ENCODE measurements at regions not wholly inside any gene's neighbourhood (a gene's known extent, or its start where the extent isn't known, plus 50 kb on each side); places are given as distances from the start of the nearest gene placed in this dataset.

DNA sequence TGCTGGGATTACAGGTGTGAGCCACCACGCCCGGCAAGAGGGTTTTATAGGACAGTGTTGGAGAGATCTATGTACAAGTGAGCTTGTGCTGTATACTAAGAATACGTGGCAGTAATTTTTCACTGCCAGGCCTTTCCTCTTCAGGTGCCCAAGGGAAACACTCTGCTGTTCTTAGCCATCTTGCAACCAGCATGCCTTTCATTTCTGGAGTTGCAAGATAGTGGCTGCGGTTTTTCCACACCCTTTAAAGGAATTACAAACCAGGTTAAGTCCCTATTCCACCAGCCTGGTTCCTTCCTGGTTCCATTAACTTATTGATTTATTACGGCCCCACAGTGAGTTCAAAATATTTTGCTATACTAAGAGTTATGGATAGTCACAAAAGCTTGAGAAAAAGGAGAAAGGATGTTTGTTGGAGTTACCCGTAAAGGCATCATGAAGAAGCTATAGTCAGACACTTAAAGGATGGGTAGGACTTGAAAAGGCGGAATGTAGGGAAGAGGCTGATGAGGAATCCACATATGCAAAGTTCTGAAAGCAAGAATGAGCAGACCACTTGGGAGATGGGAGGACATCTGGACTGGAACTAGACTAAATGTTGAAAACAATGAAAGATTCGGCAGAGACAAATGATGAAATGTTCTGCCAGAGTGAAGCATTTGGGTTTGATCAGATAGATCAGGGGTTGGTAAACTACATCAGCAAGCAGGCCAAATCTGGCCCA lies 61.4 kb upstream of the ASIP start:
- no peaks in the 10 kb centered on the region for H3K27me3 ChIP-seq (ENCODE audit: control insufficient read depth, insufficient read depth, low read length)

DNA sequence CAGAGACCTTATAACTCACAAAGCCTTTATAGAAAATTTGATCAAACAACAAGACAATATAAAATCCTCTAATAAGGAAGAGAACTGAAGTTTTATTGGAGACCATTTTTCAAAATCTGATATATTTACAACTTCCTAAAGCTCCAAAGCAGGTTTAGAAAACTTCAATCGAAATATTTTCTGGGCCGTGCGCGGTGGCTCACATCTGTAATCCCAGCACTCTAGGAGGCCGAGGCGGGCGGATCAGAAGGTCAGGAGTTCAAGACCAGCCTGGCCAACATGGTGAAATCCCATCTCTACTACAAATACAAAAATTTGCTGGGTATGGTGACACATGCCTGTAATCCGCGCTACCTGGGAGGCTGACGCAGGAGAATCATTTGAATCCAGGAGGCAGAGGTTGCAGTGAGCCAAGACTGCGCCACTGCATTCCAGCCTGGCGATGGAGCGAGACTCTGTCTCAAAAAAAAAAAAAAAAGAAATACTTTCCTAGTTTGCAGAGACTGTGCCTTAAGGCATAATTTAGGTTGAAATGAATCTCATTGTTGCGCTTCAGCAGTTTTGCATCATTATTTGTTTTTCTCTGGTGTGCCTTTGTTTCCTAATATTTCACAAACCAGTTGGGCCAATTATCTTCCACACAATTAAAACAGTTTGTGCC lies 60.6 kb upstream of the ASIP start:
- ATAC-seq (no peak), DNase-seq (ENCODE audit: low read depth, low spot score) (no peak)
- ChIA-PET POLR2A (no interaction called here), CTCF (no interaction called here)
- Histone ChIP-seq H3K9me3 (ENCODE audit: control insufficient read depth, insufficient read depth, low read depth, low read length) (no peaks in the 10 kb centered on the region), H3K36me3 (ENCODE audit: control insufficient read depth, insufficient read depth, low read length) (no peaks in the 10 kb centered on the region), H3K27me3 (ENCODE audit: control insufficient read depth, insufficient read depth, low read length) (no peaks in the 10 kb centered on the region; the same call in 1 of the 2 replicates), H3K4me3 (ENCODE audit: low read depth in 2 of 2, low read length in 2 of 2) (no peak overlapping the region), H3K27ac (ENCODE audit: low read length) (no peak overlapping the region), H3K4me1 (ENCODE audit: control insufficient read depth, insufficient read depth, low read length) (no peaks in the 10 kb centered on the region)
- in situ Hi-C loops (cut with HindIII; ENCODE audit: low pct_unique_long_range_greater_than_20kb, low sequenced_read_pairs) (no loop called here), intact Hi-C loops (cut with micrococcal nuclease; ENCODE audit: unreplicated experiment) (no loop called here)
- TF ChIP-seq SIN3A (IDR thresholded peaks at IDR 0.05; ENCODE audit: borderline replicate concordance, insufficient read depth, low read depth, low read length): no peak
- TF ChIP-seq, protein P1, sequence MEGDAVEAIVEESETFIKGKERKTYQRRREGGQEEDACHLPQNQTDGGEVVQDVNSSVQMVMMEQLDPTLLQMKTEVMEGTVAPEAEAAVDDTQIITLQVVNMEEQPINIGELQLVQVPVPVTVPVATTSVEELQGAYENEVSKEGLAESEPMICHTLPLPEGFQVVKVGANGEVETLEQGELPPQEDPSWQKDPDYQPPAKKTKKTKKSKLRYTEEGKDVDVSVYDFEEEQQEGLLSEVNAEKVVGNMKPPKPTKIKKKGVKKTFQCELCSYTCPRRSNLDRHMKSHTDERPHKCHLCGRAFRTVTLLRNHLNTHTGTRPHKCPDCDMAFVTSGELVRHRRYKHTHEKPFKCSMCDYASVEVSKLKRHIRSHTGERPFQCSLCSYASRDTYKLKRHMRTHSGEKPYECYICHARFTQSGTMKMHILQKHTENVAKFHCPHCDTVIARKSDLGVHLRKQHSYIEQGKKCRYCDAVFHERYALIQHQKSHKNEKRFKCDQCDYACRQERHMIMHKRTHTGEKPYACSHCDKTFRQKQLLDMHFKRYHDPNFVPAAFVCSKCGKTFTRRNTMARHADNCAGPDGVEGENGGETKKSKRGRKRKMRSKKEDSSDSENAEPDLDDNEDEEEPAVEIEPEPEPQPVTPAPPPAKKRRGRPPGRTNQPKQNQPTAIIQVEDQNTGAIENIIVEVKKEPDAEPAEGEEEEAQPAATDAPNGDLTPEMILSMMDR (IDR thresholded peaks at IDR 0.05): no peak
- no peak for TF ChIP-seq TCF7L2 (IDR thresholded peaks at IDR 0.05; ENCODE audit: low read depth, low read length)
- TF ChIP-seq, protein P2, sequence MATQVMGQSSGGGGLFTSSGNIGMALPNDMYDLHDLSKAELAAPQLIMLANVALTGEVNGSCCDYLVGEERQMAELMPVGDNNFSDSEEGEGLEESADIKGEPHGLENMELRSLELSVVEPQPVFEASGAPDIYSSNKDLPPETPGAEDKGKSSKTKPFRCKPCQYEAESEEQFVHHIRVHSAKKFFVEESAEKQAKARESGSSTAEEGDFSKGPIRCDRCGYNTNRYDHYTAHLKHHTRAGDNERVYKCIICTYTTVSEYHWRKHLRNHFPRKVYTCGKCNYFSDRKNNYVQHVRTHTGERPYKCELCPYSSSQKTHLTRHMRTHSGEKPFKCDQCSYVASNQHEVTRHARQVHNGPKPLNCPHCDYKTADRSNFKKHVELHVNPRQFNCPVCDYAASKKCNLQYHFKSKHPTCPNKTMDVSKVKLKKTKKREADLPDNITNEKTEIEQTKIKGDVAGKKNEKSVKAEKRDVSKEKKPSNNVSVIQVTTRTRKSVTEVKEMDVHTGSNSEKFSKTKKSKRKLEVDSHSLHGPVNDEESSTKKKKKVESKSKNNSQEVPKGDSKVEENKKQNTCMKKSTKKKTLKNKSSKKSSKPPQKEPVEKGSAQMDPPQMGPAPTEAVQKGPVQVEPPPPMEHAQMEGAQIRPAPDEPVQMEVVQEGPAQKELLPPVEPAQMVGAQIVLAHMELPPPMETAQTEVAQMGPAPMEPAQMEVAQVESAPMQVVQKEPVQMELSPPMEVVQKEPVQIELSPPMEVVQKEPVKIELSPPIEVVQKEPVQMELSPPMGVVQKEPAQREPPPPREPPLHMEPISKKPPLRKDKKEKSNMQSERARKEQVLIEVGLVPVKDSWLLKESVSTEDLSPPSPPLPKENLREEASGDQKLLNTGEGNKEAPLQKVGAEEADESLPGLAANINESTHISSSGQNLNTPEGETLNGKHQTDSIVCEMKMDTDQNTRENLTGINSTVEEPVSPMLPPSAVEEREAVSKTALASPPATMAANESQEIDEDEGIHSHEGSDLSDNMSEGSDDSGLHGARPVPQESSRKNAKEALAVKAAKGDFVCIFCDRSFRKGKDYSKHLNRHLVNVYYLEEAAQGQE (IDR thresholded peaks at IDR 0.05; ENCODE audit: insufficient read depth in 1 of 2, low read depth in 2 of 2, low read length in 1 of 2): no peak
- no peak for TF ChIP-seq POLR2AphosphoS5 (IDR thresholded peaks at IDR 0.05; ENCODE audit: low read depth, low read length)
- no TSS peak for BruUV-seq (replicated peaks)

More for the DNA sequence above, 61.4 kb upstream of the ASIP start:
- ATAC-seq: no peak
- TF ChIP-seq, protein P1 (IDR thresholded peaks at IDR 0.05): no peak
- TF ChIP-seq POLR2AphosphoS5 (IDR thresholded peaks at IDR 0.05; ENCODE audit: low read depth, low read length): no peak
- TF ChIP-seq TCF7L2 (IDR thresholded peaks at IDR 0.05; ENCODE audit: low read depth, low read length): no peak
- no peak for TF ChIP-seq SIN3A (IDR thresholded peaks at IDR 0.05; ENCODE audit: borderline replicate concordance, insufficient read depth, low read depth, low read length)
- TF ChIP-seq, protein P2 (IDR thresholded peaks at IDR 0.05; ENCODE audit: insufficient read depth in 1 of 2, low read depth in 2 of 2, low read length in 1 of 2): no peak
- ChIA-PET POLR2A (interaction anchor here (0.6 kb wide), 1 partner anchor 54 kb away, joined by 3 read pairs; no protein-coding TSS in a partner anchor), CTCF (no interaction called here)
- DNase-seq (ENCODE audit: low read depth, low spot score): no peak
- in situ Hi-C loops (cut with HindIII; ENCODE audit: low pct_unique_long_range_greater_than_20kb, low sequenced_read_pairs): no loop called here
- H3K27ac ChIP-seq (ENCODE audit: low read length): no peak overlapping the region
- BruUV-seq (replicated peaks): no TSS peak
- H3K4me1 ChIP-seq (ENCODE audit: control insufficient read depth, insufficient read depth, low read length): no peaks in the 10 kb centered on the region
- H3K36me3 ChIP-seq (ENCODE audit: control insufficient read depth, insufficient read depth, low read length): no peaks in the 10 kb centered on the region
- intact Hi-C loops (cut with micrococcal nuclease; ENCODE audit: unreplicated experiment): no loop called here
- no peak overlapping the region for H3K4me3 ChIP-seq (ENCODE audit: low read depth in 2 of 2, low read length in 2 of 2)
- no peaks in the 10 kb centered on the region for H3K9me3 ChIP-seq (ENCODE audit: control insufficient read depth, insufficient read depth, low read depth, low read length)
